PC-3 (cell line): ENCODE measurements at regions not wholly inside any gene's neighbourhood (a gene's known extent, or its start where the extent isn't known, plus 50 kb on each side); places are given as distances from the start of the nearest gene placed in this dataset.

ENCODE experiments used
- ATAC-seq: fragments of 200-7000 bp; cut with Tn5 transposase; 2 replicates; pipeline ENCODE4 v1.9.1; 2020; ENCODE audit warnings: mild to moderate bottlenecking, moderate library complexity
- BruUV-seq: library from RNA; stranded (reverse); fragments of 400-500 nt; replicated peaks from 2 replicates; lab custom pipeline; 2021; lab: Mats Ljungman, UMichigan
- CTCF ChIA-PET: fragments of 300-600 bp; sonication (Branson Sonifier 250); formaldehyde crosslinking; loops from one replicate; lab custom pipeline; 2022; ENCODE audit warnings: antibody characterized with exemption; lab: Charles Lee
- POLR2A ChIA-PET: fragments of 300-600 bp; sonication (Branson Sonifier 250); formaldehyde crosslinking; loops from one replicate; lab custom pipeline; 2022; ENCODE audit warnings: antibody characterized with exemption; ENCODE audit not compliant: unreplicated experiment; lab: Charles Lee
- DNase-seq: peaks from one replicate; pipeline ENCODE4 v3.0.0-alpha.2; 2015
- H2AFZ ChIP-seq: fragments of 300-600 bp; sonication (generic); 2 replicates; pipeline ENCODE4 v1.6.0; 2016; ENCODE audit warnings: antibody characterized with exemption, low read length
- H3F3A ChIP-seq: fragments of 300-600 bp; sonication (generic); one replicate; pipeline ENCODE4 v1.6.0; 2017; ENCODE audit warnings: antibody characterized with exemption, low read length, control low read depth, mild to moderate bottlenecking; ENCODE audit not compliant: unreplicated experiment
- H3K27ac ChIP-seq: fragments of 300-600 bp; sonication (generic); 2 replicates; pipeline ENCODE4 v1.5.1; 2016; ENCODE audit warnings: mild to moderate bottlenecking, low read length
- H3K27me3 ChIP-seq: fragments of 300-600 bp; sonication (generic); 2 replicates; pipeline ENCODE4 v1.6.1; 2016; ENCODE audit warnings: low read length, mixed read lengths
- H3K36me3 ChIP-seq: fragments of 300-600 bp; sonication (generic); 2 replicates; pipeline ENCODE4 v1.6.1; 2016; ENCODE audit warnings: low read depth, mixed run types, low read length, mixed read lengths
- H3K4me1 ChIP-seq: fragments of 300-600 bp; sonication (generic); 2 replicates; pipeline ENCODE4 v1.5.1; 2016; ENCODE audit warnings: low read length; ENCODE audit not compliant: insufficient read depth
- H3K4me2 ChIP-seq: fragments of 300-600 bp; sonication (generic); 2 replicates; pipeline ENCODE4 v1.6.0; 2016; ENCODE audit warnings: low read length
- H3K4me3 ChIP-seq: fragments of 300-600 bp; sonication (generic); 2 replicates; pipeline ENCODE4 v1.5.1; 2016; ENCODE audit warnings: mild to moderate bottlenecking, low read length, mixed read lengths
- H3K79me2 ChIP-seq: fragments of 300-600 bp; sonication (generic); 2 replicates; pipeline ENCODE4 v1.6.1; 2017; ENCODE audit warnings: low read length, mixed read lengths
- H3K9ac ChIP-seq: fragments of 300-600 bp; sonication (generic); 2 replicates; pipeline ENCODE4 v1.6.0; 2016; ENCODE audit warnings: mild to moderate bottlenecking, low read length
- H3K9me2 ChIP-seq: fragments of 300-600 bp; sonication (generic); replicated peaks from 2 replicates; pipeline ENCODE4 v1.6.1; 2016; ENCODE audit warnings: mixed run types, low read length, mixed read lengths
- H3K9me3 ChIP-seq: fragments of 300-600 bp; sonication (generic); 2 replicates; pipeline ENCODE4 v1.6.1; 2016; ENCODE audit warnings: low read length, mixed read lengths
- H4K20me1 ChIP-seq: fragments of 300-600 bp; sonication (generic); 2 replicates; pipeline ENCODE4 v1.6.1; 2016; ENCODE audit warnings: low read length, mixed read lengths
- CTCF ChIP-seq: fragments of 300-600 bp; sonication (generic); conservative IDR thresholded peaks from 2 replicates; pipeline ENCODE4 v1.5.1; 2017; ENCODE audit warnings: antibody characterized with exemption, low read depth, mild to moderate bottlenecking, low read length
- EZH2 ChIP-seq: fragments of 300-600 bp; sonication (generic); IDR thresholded peaks from one replicate; pipeline ENCODE4 v1.6.1; 2017; ENCODE audit warnings: antibody characterized with exemption, mild to moderate bottlenecking, low read length; ENCODE audit not compliant: unreplicated experiment
- EZH2phosphoT487 ChIP-seq: fragments of 300-600 bp; sonication (generic); IDR thresholded peaks from 2 replicates; pipeline ENCODE4 v1.6.1; 2018; ENCODE audit warnings: mild to moderate bottlenecking, antibody characterized with exemption, low read length, borderline replicate concordance
- intact Hi-C: fragments of 100-400 bp; cut with micrococcal nuclease; formaldehyde crosslinking; loops from 2 replicates; pipeline ENCODE4 v1.9.0; 2023

DNA sequence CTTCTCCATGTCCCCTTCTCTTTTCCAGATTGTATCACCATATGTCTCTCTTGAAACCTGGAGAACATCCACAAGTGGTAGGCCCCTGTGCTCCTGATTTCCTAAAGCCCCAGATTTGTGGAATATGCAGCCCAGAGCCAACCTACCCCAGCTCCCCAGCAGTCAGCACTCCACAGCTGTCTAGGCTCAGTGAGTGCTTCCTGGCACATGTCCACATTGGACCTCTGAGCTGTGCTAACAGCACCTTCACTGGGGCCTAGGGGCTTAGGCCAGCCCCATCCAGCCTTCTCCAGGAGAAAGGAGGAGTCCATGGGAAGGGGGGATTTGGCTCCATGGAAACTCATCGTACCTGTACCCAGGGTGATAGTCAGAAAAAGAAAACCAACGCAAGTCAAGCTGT is 192.7 kb downstream of the FGFR2 start:
- Histone ChIP-seq H3K9ac (no peak overlapping the region), H3K4me1 (no peaks in the 10 kb centered on the region), H3K36me3 (no peaks in the 10 kb centered on the region), H3K27ac (no peak overlapping the region), H3K9me2 (no peaks in the 10 kb centered on the region), H3K4me3 (no peak overlapping the region), H3K9me3 (no peaks in the 10 kb centered on the region), H2AFZ (no peak overlapping the region), H3K27me3 (peaks cover 12% of the 10 kb centered on the region), H3K4me2 (no peak overlapping the region), H4K20me1 (no peaks in the 10 kb centered on the region), H3K79me2 (no peaks in the 10 kb centered on the region), H3F3A (no peaks in the 10 kb centered on the region)
- TF ChIP-seq EZH2phosphoT487 = no peak
- no peak for TF ChIP-seq EZH2
- no peak for TF ChIP-seq CTCF
- intact Hi-C loops = no loop called here
- CTCF ChIA-PET = no interaction called here
- POLR2A ChIA-PET = no interaction called here
- BruUV-seq = no TSS peak
- ATAC-seq = no peak
- no peak for DNase-seq

DNA sequence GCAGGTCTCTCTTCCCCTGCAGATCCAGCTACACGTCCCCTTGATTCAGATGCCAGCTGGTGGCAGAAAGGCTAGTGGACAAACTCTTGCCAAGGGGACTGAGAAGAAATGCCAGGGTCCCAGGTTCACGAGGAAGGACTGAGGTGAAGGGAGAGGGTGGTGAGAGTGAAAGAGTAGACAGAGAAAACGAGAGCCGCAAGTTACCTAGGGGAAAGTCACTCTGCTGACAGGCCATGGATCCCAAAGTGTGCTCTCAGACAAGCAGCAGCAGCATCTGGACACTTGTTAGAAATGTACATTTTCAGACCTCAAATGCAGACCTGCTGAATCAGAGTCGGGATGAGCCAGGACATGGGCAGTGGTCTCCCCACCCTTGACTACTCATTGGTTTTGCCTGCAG is 192.3 kb downstream of the FGFR2 start:
- no peaks in the 10 kb centered on the region for H3F3A ChIP-seq
- TF ChIP-seq EZH2phosphoT487 (no peak), EZH2 (no peak), CTCF (no peak)
- H2AFZ ChIP-seq = no peak overlapping the region
- H4K20me1 ChIP-seq = no peaks in the 10 kb centered on the region
- no peak overlapping the region for H3K4me2 ChIP-seq
- CTCF ChIA-PET = no interaction called here
- peaks cover 12% of the 10 kb centered on the region for H3K27me3 ChIP-seq
- BruUV-seq = no TSS peak
- H3K27ac ChIP-seq = no peak overlapping the region
- H3K9me3 ChIP-seq = no peaks in the 10 kb centered on the region
- no peaks in the 10 kb centered on the region for H3K79me2 ChIP-seq
- intact Hi-C loops = no loop called here
- POLR2A ChIA-PET = no interaction called here
- no peaks in the 10 kb centered on the region for H3K36me3 ChIP-seq
- DNase-seq = no peak
- no peak overlapping the region for H3K4me3 ChIP-seq
- no peak overlapping the region for H3K9ac ChIP-seq
- H3K9me2 ChIP-seq = no peaks in the 10 kb centered on the region
- no peak for ATAC-seq
- no peaks in the 10 kb centered on the region for H3K4me1 ChIP-seq

GRCh38 chr10:121406823-121407545 is 191.3 kb downstream of the FGFR2 start:
- H3K4me2 ChIP-seq = no peak overlapping the region
- H3K9me2 ChIP-seq = no peaks in the 10 kb centered on the region
- no peaks in the 10 kb centered on the region for H4K20me1 ChIP-seq
- H3K4me1 ChIP-seq = no peaks in the 10 kb centered on the region
- no peaks in the 10 kb centered on the region for H3K9me3 ChIP-seq
- H3K27me3 ChIP-seq = peaks cover 12% of the 10 kb centered on the region
- no peak overlapping the region for H2AFZ ChIP-seq
- DNase-seq = no peak
- CTCF ChIA-PET = no interaction called here
- no peak overlapping the region for H3K4me3 ChIP-seq
- no peak for ATAC-seq
- H3K27ac ChIP-seq = no peak overlapping the region
- BruUV-seq = no TSS peak
- H3F3A ChIP-seq = no peaks in the 10 kb centered on the region
- TF ChIP-seq EZH2phosphoT487 = no peak
- TF ChIP-seq EZH2 = no peak
- no peak for TF ChIP-seq CTCF
- no peaks in the 10 kb centered on the region for H3K79me2 ChIP-seq
- no peaks in the 10 kb centered on the region for H3K36me3 ChIP-seq
- intact Hi-C loops = no loop called here
- no peak overlapping the region for H3K9ac ChIP-seq
- POLR2A ChIA-PET = no interaction called here
